Liver (tissue), 8 donors: ENCODE measurements at regions not wholly inside any gene's neighbourhood (a gene's known extent, or its start where the extent isn't known, plus 50 kb on each side); places are given as distances from the start of the nearest gene placed in this dataset.

Source experiments
- DNase-seq: peaks from one replicate; pipeline ENCODE4 v3.0.0-alpha.2; 2017; ENCODE audit warnings: low spot score
- H3K27ac ChIP-seq, 2 donors: one replicate each; pipeline ENCODE4 v1.7.0; 2013; ENCODE audit warnings: inconsistent platforms in 2 of 2, low read length in 2 of 2, control low read depth in 1 of 2, low read depth in 1 of 2, mild to moderate bottlenecking in 1 of 2
- H3K27me3 ChIP-seq, 4 donors: one replicate each; pipeline versions ENCODE4 v1.6.1 to v1.7.0; 2013; ENCODE audit warnings: low read length in 3 of 4, inconsistent platforms in 1 of 4, mild to moderate bottlenecking in 1 of 4, moderate library complexity in 1 of 4; ENCODE audit not compliant: control insufficient read depth in 4 of 4, insufficient read depth in 4 of 4
- H3K36me3 ChIP-seq, 4 donors: one replicate each; pipeline versions ENCODE4 v1.6.1 to v1.7.0; 2013; ENCODE audit warnings: low read length in 3 of 4, mild to moderate bottlenecking in 3 of 4, low read depth in 1 of 4, moderate library complexity in 1 of 4; ENCODE audit not compliant: control insufficient read depth in 4 of 4, insufficient read depth in 3 of 4
- H3K4me1 ChIP-seq, 4 donors: one replicate each; pipeline versions ENCODE4 v1.6.1 to v1.7.0; 2013; ENCODE audit warnings: low read length in 3 of 4, mild to moderate bottlenecking in 3 of 4, moderate library complexity in 1 of 4; ENCODE audit not compliant: control insufficient read depth in 4 of 4, insufficient read depth in 4 of 4
- H3K4me3 ChIP-seq, 3 donors: one replicate each; pipeline versions ENCODE4 v1.6.1 to v1.7.0; 2013; ENCODE audit warnings: low read length in 3 of 3, control low read depth in 1 of 3, low read depth in 1 of 3, mild to moderate bottlenecking in 1 of 3
- H3K9ac ChIP-seq, 2 donors: one replicate each; pipeline ENCODE4 v1.7.0; 2013; ENCODE audit warnings: low read length in 2 of 2, mild to moderate bottlenecking in 2 of 2, moderate library complexity in 2 of 2, control low read depth in 1 of 2, low read depth in 1 of 2
- H3K9me3 ChIP-seq, 4 donors: one replicate each; pipeline versions ENCODE4 v1.6.1 to v1.7.0; 2013; ENCODE audit warnings: low read length in 3 of 4; ENCODE audit not compliant: control insufficient read depth in 4 of 4
- FOXA1 ChIP-seq: IDR thresholded peaks from 2 replicates; pipeline ENCODE4 v1.6.1; 2016; ENCODE audit warnings: antibody characterized with exemption
- FOXA2 ChIP-seq: IDR thresholded peaks from 2 replicates; pipeline ENCODE4 v1.6.1; 2016; ENCODE audit warnings: antibody characterized with exemption
- HNF4A ChIP-seq, 2 donors: conservative IDR thresholded peaks; 2 replicates each; pipeline ENCODE4 v1.6.1; 2016; ENCODE audit warnings: antibody characterized with exemption in 2 of 2, mild to moderate bottlenecking in 2 of 2
- HNF4G ChIP-seq: IDR thresholded peaks from 2 replicates; pipeline ENCODE4 v1.6.1; 2016; ENCODE audit warnings: antibody characterized with exemption
- JUND ChIP-seq, 2 donors: IDR thresholded peaks; 2 replicates each; pipeline ENCODE4 v1.6.1; 2016; ENCODE audit warnings: antibody characterized with exemption in 2 of 2
- TAF1 ChIP-seq: conservative IDR thresholded peaks from 2 replicates; pipeline ENCODE4 v1.6.1; 2016; ENCODE audit warnings: antibody characterized with exemption, mild to moderate bottlenecking
- YY1 ChIP-seq: IDR thresholded peaks from 2 replicates; pipeline ENCODE4 v1.6.1; 2016; ENCODE audit warnings: antibody characterized with exemption, mild to moderate bottlenecking
- ZBTB33 ChIP-seq: IDR thresholded peaks from 2 replicates; pipeline ENCODE4 v1.6.1; 2016; ENCODE audit warnings: antibody characterized with exemption
- WGBS: extraction: QIAGEN DNeasy Blood & Tissue Kit; methylation state at CpG from one replicate; pipeline ENCODE4 v1.1.7; 2013; 5-methylcytosine and 5-hydroxymethylcytosine counted together
- TF ChIP-seq, protein P1 (sequence below): IDR thresholded peaks from 2 replicates; pipeline ENCODE4 v1.6.1; 2016; ENCODE audit warnings: antibody characterized with exemption, mild to moderate bottlenecking
- TF ChIP-seq, protein P2 (sequence below): IDR thresholded peaks from 2 replicates; pipeline ENCODE4 v1.6.1; 2016; ENCODE audit warnings: antibody characterized with exemption
- TF ChIP-seq, protein P3 (sequence below): fragments of 150-350 bp; IDR thresholded peaks from 2 replicates; pipeline ENCODE4 v1.5.1; 2017; ENCODE audit warnings: improper control_type of control experiment, low read depth, low read length; ENCODE audit not compliant: missing input control
- donor health status: healthy.
- donor health status: healthy.
- donor health status: healthy.
- donor health status: healthy.
- donor health status: healthy.

DNA sequence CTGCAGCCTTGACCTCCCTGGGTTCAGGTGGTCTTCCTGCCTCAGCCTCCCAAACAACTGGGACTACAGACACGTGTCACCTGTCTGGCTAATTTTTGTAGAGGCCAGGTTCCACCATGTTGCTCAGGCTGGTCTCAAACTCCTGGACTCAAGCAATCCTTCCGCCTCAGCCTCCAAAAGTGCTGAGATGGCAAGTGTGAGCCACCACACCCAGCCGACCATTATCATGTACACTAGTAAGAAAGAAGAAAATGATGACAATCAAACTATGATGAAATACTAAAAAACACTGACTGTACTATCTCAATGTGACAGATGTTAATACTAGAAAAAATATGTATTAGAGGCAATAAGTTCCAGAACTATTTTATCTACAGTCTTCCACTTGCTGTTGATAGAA lies 420.9 kb downstream of the TRIB2 start:
- WGBS, result 92% methylated on average over 3 of the region's 3 CpGs
- Histone ChIP-seq H3K9me3 (no peaks in the 10 kb centered on the region), H3K27ac (no peak overlapping the region), H3K27me3 (no peaks in the 10 kb centered on the region), H3K9ac (no peak overlapping the region), H3K36me3 (no peaks in the 10 kb centered on the region), H3K4me1 (peaks cover 0 to 18% (median 10%) of the 10 kb centered on the region in 4 donors), H3K4me3 (no peak overlapping the region)
- no peak for TF ChIP-seq YY1
- no peak for TF ChIP-seq HNF4G
- TF ChIP-seq, protein P1, sequence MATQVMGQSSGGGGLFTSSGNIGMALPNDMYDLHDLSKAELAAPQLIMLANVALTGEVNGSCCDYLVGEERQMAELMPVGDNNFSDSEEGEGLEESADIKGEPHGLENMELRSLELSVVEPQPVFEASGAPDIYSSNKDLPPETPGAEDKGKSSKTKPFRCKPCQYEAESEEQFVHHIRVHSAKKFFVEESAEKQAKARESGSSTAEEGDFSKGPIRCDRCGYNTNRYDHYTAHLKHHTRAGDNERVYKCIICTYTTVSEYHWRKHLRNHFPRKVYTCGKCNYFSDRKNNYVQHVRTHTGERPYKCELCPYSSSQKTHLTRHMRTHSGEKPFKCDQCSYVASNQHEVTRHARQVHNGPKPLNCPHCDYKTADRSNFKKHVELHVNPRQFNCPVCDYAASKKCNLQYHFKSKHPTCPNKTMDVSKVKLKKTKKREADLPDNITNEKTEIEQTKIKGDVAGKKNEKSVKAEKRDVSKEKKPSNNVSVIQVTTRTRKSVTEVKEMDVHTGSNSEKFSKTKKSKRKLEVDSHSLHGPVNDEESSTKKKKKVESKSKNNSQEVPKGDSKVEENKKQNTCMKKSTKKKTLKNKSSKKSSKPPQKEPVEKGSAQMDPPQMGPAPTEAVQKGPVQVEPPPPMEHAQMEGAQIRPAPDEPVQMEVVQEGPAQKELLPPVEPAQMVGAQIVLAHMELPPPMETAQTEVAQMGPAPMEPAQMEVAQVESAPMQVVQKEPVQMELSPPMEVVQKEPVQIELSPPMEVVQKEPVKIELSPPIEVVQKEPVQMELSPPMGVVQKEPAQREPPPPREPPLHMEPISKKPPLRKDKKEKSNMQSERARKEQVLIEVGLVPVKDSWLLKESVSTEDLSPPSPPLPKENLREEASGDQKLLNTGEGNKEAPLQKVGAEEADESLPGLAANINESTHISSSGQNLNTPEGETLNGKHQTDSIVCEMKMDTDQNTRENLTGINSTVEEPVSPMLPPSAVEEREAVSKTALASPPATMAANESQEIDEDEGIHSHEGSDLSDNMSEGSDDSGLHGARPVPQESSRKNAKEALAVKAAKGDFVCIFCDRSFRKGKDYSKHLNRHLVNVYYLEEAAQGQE, result no peak
- DNase-seq, result no peak

- H3K27ac ChIP-seq, result no peak overlapping the region
- no peaks in the 10 kb centered on the region for H3K27me3 ChIP-seq
- no peak for DNase-seq
- H3K9me3 ChIP-seq, result no peaks in the 10 kb centered on the region
- no peak overlapping the region for H3K9ac ChIP-seq
- H3K36me3 ChIP-seq, result no peaks in the 10 kb centered on the region
- 83% methylated on average over 2 of the region's 2 CpGs for WGBS
- H3K4me1 ChIP-seq, result peaks cover 0 to under 1% (median 0%) of the 10 kb centered on the region in 4 donors
- TF ChIP-seq FOXA1 (no peak), YY1 (no peak), FOXA2 (no peak), HNF4A (conservative IDR thresholded peaks at IDR 0.05) (no peak), ZBTB33 (no peak), JUND (IDR thresholded peaks at IDR 0.05) (no peak), TAF1 (no peak)
- TF ChIP-seq, protein P2, sequence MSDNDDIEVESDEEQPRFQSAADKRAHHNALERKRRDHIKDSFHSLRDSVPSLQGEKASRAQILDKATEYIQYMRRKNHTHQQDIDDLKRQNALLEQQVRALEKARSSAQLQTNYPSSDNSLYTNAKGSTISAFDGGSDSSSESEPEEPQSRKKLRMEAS, result no peak
- TF ChIP-seq, protein P1, result no peak
- TF ChIP-seq, protein P3, sequence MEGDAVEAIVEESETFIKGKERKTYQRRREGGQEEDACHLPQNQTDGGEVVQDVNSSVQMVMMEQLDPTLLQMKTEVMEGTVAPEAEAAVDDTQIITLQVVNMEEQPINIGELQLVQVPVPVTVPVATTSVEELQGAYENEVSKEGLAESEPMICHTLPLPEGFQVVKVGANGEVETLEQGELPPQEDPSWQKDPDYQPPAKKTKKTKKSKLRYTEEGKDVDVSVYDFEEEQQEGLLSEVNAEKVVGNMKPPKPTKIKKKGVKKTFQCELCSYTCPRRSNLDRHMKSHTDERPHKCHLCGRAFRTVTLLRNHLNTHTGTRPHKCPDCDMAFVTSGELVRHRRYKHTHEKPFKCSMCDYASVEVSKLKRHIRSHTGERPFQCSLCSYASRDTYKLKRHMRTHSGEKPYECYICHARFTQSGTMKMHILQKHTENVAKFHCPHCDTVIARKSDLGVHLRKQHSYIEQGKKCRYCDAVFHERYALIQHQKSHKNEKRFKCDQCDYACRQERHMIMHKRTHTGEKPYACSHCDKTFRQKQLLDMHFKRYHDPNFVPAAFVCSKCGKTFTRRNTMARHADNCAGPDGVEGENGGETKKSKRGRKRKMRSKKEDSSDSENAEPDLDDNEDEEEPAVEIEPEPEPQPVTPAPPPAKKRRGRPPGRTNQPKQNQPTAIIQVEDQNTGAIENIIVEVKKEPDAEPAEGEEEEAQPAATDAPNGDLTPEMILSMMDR, result no peak
- H3K4me3 ChIP-seq, result no peak overlapping the region
Observed at GRCh38 chr2:13141315-13141714, 424.6 kb downstream of the TRIB2 start.
